Vagina (tissue), 2 donors: ENCODE measurements at regions not wholly inside any gene's neighbourhood (a gene's known extent, or its start where the extent isn't known, plus 50 kb on each side); places are given as distances from the start of the nearest gene placed in this dataset.

ENCODE experiments used
- DNase-seq, 2 donors: peaks; one replicate each; pipeline ENCODE4 v3.0.0-alpha.2; 2017; ENCODE audit errors: extremely low spot score in 2 of 2
- H3K27ac ChIP-seq: fragments of 200-600 bp; sonication (generic); one replicate; pipeline ENCODE4 v1.5.1; 2019
- H3K27me3 ChIP-seq: fragments of 200-600 bp; sonication (generic); one replicate; pipeline ENCODE4 v1.5.1; 2019
- H3K36me3 ChIP-seq, 2 donors: fragments of 200-600 bp; sonication (generic); one replicate each; pipeline ENCODE4 v1.5.1; 2017 to 2019
- H3K4me1 ChIP-seq: fragments of 200-600 bp; sonication (generic); one replicate; pipeline ENCODE4 v1.5.1; 2019
- H3K4me3 ChIP-seq, 2 donors: fragments of 200-600 bp; sonication (generic); 1 replicate in 1 of 2; 2 replicates in 1 of 2; pipeline ENCODE4 v1.5.1; 2016 to 2019
- H3K9me3 ChIP-seq: fragments of 200-600 bp; sonication (generic); one replicate; pipeline ENCODE4 v1.5.1; 2019
- POLR2A ChIP-seq, 2 donors: fragments of 450-650 bp; IDR thresholded peaks; one replicate each; pipeline ENCODE4 v1.6.1; 2017; ENCODE audit warnings: antibody characterized with exemption in 2 of 2, mild to moderate bottlenecking in 2 of 2, moderate library complexity in 2 of 2
- POLR2AphosphoS5 ChIP-seq, 2 donors: sonication (generic); formaldehyde crosslinking; IDR thresholded peaks; one replicate each; pipeline ENCODE4 v1.9.0; 2017; ENCODE audit warnings: antibody characterized with exemption in 2 of 2, mild to moderate bottlenecking in 2 of 2, low read depth in 1 of 2; ENCODE audit not compliant: insufficient read depth in 1 of 2
- intact Hi-C: fragments of 100-400 bp; cut with DNase I; formaldehyde crosslinking; loops from one replicate; pipeline ENCODE4 v1.15.1; 2023
- TF ChIP-seq, protein P1 (sequence below), 3 experiments: fragments of 450-650 bp in 2 of 3; fragments of 200-600 bp in 1 of 3; sonication (generic) in 1 of 3; IDR thresholded peaks; one replicate each; pipeline ENCODE4 v1.5.1; 2017 to 2019; ENCODE audit warnings: antibody characterized with exemption in 3 of 3, mild to moderate bottlenecking in 2 of 3, moderate library complexity in 2 of 3

DNA sequence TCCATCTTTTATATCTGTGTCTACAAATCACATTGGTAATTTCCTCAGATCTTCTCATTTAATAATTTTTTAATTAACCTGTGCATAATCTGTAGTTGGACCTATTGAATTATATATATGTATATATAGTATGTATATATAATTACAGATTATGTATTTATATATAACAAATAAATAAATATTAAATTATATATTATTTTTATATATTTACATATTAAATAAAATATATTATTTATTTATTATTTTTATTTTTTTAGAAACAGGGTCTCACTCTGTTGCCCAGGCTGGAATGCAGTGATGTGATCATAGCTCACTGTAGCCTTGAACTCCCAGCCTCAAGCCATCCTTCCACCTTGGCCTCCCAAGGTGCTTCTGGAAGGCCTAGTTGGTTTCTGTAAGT is 197.9 kb downstream of the FGF9 start:
- Histone ChIP-seq H3K36me3 (no peaks in the 10 kb centered on the region), H3K27me3 (no peaks in the 10 kb centered on the region), H3K4me1 (no peaks in the 10 kb centered on the region), H3K27ac (no peak overlapping the region), H3K9me3 (no peaks in the 10 kb centered on the region), H3K4me3 (no peak overlapping the region)
- TF ChIP-seq POLR2AphosphoS5 (IDR thresholded peaks at IDR 0.05; ENCODE audit: insufficient read depth in 1 of 2, low read depth in 1 of 2): no peak
- no peak for TF ChIP-seq POLR2A (IDR thresholded peaks at IDR 0.05)
- TF ChIP-seq, protein P1, sequence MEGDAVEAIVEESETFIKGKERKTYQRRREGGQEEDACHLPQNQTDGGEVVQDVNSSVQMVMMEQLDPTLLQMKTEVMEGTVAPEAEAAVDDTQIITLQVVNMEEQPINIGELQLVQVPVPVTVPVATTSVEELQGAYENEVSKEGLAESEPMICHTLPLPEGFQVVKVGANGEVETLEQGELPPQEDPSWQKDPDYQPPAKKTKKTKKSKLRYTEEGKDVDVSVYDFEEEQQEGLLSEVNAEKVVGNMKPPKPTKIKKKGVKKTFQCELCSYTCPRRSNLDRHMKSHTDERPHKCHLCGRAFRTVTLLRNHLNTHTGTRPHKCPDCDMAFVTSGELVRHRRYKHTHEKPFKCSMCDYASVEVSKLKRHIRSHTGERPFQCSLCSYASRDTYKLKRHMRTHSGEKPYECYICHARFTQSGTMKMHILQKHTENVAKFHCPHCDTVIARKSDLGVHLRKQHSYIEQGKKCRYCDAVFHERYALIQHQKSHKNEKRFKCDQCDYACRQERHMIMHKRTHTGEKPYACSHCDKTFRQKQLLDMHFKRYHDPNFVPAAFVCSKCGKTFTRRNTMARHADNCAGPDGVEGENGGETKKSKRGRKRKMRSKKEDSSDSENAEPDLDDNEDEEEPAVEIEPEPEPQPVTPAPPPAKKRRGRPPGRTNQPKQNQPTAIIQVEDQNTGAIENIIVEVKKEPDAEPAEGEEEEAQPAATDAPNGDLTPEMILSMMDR (IDR thresholded peaks at IDR 0.05): no peak
- DNase-seq: no peak
- intact Hi-C loops: no loop called here

- Histone ChIP-seq H3K27ac (no peak overlapping the region), H3K4me1 (no peaks in the 10 kb centered on the region), H3K4me3 (no peak overlapping the region), H3K36me3 (no peaks in the 10 kb centered on the region), H3K27me3 (no peaks in the 10 kb centered on the region), H3K9me3 (no peaks in the 10 kb centered on the region)
- TF ChIP-seq POLR2AphosphoS5 (IDR thresholded peaks at IDR 0.05; ENCODE audit: insufficient read depth in 1 of 2, low read depth in 1 of 2) (no peak), POLR2A (IDR thresholded peaks at IDR 0.05) (no peak)
- TF ChIP-seq, protein P1 (IDR thresholded peaks at IDR 0.05): no peak
- no peak for DNase-seq
- intact Hi-C loops: no loop called here
Observed at GRCh38 chr13:21871382-21871781, 200.5 kb downstream of the FGF9 start.

- no peaks in the 10 kb centered on the region for H3K36me3 ChIP-seq
- intact Hi-C loops: no loop called here
Observed at GRCh38 chr13:21871919-21872318, 201.0 kb downstream of the FGF9 start.

DNA sequence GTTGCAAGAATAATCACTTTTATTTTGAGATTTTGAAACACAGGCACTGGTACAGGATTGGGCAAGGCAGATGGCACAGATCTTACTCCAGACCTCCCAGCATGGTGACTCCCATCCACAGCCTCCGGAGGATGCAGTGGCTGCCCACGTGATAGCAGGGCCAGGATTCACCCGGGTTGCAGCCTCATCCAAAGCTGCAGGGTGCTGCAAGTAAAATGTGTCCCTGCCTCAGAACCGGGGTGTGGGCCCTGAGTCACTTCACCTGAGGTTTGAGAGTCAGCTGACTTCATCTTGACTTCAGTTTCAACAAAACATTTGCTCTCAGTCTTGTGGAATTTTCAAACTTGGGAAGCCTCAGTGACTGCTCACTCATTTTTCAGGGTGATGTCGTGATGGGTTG is 201.9 kb downstream of the FGF9 start:
- Histone ChIP-seq H3K27me3 (no peaks in the 10 kb centered on the region), H3K4me3 (no peak overlapping the region), H3K9me3 (no peaks in the 10 kb centered on the region), H3K4me1 (no peaks in the 10 kb centered on the region), H3K36me3 (no peaks in the 10 kb centered on the region), H3K27ac (no peak overlapping the region)
- TF ChIP-seq, protein P1 (IDR thresholded peaks at IDR 0.05): no peak
- TF ChIP-seq POLR2AphosphoS5 (IDR thresholded peaks at IDR 0.05; ENCODE audit: insufficient read depth in 1 of 2, low read depth in 1 of 2): no peak
- no peak for TF ChIP-seq POLR2A (IDR thresholded peaks at IDR 0.05)
- intact Hi-C loops: no loop called here
- peak in 1 of 2 donors; percentile 84 for DNase-seq

More at GRCh38 chr13:21871919-21872318, 201.0 kb downstream of the FGF9 start:
- Histone ChIP-seq H3K27me3 (no peaks in the 10 kb centered on the region), H3K27ac (no peak overlapping the region), H3K4me1 (no peaks in the 10 kb centered on the region), H3K4me3 (no peak overlapping the region), H3K9me3 (no peaks in the 10 kb centered on the region)
- TF ChIP-seq POLR2A (IDR thresholded peaks at IDR 0.05) (no peak), POLR2AphosphoS5 (IDR thresholded peaks at IDR 0.05; ENCODE audit: insufficient read depth in 1 of 2, low read depth in 1 of 2) (no peak)
- TF ChIP-seq, protein P1 (IDR thresholded peaks at IDR 0.05): no peak
- no peak for DNase-seq

GRCh38 chr13:21875116-21875515 is 204.2 kb downstream of the FGF9 start:
- TF ChIP-seq, protein P1 (IDR thresholded peaks at IDR 0.05): no peak
- TF ChIP-seq POLR2AphosphoS5 (IDR thresholded peaks at IDR 0.05; ENCODE audit: insufficient read depth in 1 of 2, low read depth in 1 of 2) (no peak), POLR2A (IDR thresholded peaks at IDR 0.05) (no peak)
- H3K36me3 ChIP-seq: no peaks in the 10 kb centered on the region
- no peak for DNase-seq
- H3K9me3 ChIP-seq: no peaks in the 10 kb centered on the region
- intact Hi-C loops: no loop called here
- no peak overlapping the region for H3K27ac ChIP-seq
- no peaks in the 10 kb centered on the region for H3K27me3 ChIP-seq
- H3K4me1 ChIP-seq: no peaks in the 10 kb centered on the region
- H3K4me3 ChIP-seq: no peak overlapping the region
